Posterior cingulate gyrus (tissue), 11 donors: ENCODE measurements at regions not wholly inside any gene's neighbourhood (a gene's known extent, or its start where the extent isn't known, plus 50 kb on each side); places are given as distances from the start of the nearest gene placed in this dataset.

ENCODE experiments used
- DNase-seq, 10 donors: peaks; one replicate each; pipeline versions ENCODE4 v3.0.0 to v3.0.0-alpha.2; 2020 to 2021; ENCODE audit warnings: mixed read lengths in 3 of 10
- intact Hi-C: fragments of 100-400 bp; cut with DNase I; formaldehyde crosslinking; loops from one replicate; pipeline ENCODE4 v1.15.1; 2023

DNA sequence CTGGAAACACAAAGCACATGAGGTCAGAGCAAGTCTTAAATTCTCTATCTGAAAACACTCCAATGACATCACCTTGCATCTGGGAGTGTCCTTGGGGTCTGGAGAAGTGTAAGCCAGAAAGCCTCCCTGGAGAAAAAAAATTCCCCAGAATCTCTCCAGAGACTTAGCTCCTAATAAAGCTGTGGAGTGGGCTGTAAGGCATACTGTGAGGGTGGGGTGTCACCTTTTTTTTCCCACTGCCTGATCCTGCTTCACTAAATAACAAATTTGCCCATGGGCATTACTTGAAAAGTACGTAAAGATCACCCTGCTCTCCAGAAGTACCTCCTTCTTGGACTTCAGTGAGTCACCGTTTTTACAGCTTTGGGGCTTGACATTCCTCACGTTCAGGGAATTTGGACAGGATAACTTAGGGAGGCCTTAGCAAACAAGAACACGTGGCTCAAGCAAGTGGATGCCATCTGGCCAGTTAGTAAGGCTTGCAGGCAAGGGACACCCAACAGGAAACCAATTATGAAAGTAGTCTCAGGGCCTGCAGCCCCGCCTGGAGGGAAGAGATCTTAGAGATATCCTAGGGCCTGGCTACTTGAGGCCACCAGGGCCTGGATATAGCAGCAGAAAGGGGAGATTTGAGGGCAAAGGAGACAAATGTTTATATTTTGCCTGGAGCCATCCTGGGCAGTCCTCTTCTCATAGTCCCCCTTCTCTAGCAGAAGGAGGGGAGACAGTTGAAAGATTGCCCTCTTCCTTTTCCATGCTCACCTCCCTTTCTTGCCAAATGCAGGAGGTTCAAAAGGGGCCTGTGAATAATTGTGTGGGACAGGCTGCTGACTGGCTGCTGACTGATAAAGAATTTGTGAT lies 60.1 kb upstream of the PLAC1 start:
- no peak for DNase-seq
- intact Hi-C loops, result no loop called here

DNA sequence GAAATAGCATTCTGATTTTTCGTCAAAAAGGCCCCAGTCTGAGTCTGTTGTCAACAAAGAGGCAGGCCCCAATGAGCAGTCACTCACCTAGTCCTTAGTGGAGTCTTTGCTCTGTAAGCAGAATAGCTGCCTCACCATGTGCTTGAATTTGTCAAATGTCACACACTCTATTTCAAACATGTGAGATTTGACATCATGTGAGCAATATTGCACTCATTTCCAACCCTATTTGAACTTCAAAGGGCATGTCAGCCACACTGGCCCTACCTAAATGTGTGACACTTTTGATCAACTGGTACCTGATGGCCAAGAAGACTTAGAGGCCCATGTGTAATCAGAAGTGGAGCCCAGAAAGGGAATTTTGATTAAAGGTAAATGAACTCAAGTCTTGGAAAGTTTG lies 59.4 kb upstream of the PLAC1 start:
- no peak for DNase-seq
- intact Hi-C loops, result no loop called here

DNA sequence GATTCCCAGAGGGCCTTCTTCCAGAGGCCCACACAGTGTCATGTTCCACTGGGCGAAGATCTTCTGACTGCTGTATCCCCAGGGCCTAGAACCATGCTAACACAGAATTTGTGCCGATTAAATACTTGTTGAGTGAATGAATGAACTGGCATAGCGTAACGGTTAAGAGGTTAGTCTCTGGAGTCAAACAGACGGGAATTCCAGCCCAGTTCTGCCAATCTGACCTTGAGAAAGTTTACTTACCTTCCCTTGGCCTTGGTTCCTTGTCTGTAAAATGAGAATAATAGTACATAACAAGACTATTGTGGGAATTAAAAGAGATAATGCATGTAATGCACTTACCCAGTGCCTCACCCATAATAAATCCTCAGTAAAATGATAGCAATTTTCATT lies 58.3 kb upstream of the PLAC1 start:
- DNase-seq, result no peak
- intact Hi-C loops, result no loop called here

DNA sequence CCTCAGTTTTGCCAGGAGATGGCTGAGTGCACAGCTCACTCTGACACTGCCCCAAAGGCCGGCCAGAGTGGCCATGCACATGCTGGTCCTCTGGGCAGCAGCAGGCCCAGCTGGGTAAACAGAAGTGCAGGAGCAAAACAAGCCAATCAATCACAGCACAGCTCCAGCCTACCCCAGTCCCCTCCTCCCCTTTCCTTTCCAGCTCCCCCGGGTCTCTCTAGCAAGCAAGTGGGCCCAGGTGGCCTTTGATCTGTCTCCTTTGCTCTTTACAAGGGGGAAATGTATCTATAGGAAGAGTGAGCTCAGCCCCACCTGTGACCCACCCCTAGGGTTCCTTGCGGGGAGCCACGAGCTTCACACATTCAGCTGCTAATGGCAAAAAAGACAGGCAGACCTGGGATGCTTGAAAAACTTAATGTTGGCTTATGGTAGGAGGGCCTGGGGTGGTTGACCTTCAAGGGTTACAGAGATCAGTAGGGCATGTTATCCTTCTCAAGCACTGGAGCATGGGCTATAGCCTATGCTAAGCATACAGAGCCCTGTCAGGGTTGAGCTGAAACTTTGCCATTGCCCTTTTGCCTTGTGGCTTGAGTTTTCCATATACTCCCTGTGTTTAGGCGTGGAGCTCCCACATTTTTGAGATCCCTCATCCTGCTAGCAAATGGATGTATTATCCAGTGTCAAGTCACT lies 57.8 kb upstream of the PLAC1 start:
- intact Hi-C loops, result no loop called here
- no peak for DNase-seq

DNA sequence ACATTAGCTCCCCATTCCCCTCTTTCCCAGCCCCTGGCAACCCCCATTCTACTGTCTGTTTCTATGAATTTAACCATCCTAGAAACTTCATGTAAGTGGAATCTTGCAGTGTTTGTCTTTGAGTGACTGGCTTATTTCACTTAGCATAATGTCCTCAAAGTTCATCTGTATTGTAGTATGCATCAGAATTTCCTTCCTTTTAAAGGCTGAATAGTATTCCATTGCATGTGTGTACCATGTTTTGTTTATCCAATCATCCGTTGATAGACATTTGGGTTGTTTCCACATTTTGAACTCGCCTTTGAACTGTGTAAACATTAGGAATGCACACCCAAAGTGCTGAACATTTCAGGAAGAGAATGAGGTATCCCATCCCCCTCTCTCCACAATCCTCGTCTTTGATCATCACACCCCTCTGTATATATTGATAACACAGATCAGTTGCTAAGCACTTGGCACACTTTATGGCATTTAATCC lies 56.4 kb upstream of the PLAC1 start:
- no peak for DNase-seq
- intact Hi-C loops, result no loop called here

DNA sequence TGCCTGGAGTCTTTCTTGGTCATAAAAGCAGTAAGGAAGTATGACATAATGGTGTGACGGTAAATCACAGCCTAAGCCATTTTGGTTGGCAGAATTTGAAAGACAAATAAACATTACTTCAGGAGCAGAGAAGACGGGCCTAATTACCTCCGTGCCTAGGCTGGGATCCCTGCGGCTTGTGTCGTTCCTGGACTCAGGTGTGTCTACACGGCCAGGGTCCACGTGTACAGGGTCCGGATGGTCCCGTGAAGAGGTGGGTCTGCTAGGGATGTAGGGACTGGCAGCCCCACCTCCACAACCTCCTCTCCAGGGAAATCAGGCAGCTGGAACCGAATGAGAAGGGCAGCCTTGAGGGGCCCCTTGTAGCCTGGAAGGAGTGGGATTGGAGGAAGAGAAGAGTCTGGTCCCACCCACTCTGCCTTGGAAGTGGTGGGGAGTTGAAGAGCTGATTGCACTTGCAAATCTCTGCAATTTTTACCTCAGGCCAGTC lies 55.4 kb upstream of the PLAC1 start:
- DNase-seq, result peak in 1 of 10 donors; percentile 60
- intact Hi-C loops, result no loop called here

DNA sequence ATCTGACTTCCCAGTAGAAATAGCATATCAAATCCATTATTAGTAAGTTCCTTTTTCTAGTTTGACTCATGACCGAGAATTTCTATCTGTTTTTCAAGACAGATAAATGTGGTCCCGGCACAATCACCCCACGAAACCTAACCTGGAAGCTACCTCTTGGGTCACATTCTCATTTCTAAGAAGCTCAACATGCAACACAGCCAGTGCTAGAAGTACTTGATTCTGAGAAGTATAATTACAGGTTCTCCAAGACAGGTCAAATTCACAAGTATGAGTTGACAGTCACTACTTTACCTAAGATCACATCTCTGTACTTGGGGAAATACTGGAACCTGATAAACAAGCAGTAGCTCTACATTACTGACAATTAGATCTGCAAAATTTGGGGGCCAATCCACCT lies 54.0 kb upstream of the PLAC1 start:
- intact Hi-C loops, result no loop called here
- DNase-seq, result no peak

DNA sequence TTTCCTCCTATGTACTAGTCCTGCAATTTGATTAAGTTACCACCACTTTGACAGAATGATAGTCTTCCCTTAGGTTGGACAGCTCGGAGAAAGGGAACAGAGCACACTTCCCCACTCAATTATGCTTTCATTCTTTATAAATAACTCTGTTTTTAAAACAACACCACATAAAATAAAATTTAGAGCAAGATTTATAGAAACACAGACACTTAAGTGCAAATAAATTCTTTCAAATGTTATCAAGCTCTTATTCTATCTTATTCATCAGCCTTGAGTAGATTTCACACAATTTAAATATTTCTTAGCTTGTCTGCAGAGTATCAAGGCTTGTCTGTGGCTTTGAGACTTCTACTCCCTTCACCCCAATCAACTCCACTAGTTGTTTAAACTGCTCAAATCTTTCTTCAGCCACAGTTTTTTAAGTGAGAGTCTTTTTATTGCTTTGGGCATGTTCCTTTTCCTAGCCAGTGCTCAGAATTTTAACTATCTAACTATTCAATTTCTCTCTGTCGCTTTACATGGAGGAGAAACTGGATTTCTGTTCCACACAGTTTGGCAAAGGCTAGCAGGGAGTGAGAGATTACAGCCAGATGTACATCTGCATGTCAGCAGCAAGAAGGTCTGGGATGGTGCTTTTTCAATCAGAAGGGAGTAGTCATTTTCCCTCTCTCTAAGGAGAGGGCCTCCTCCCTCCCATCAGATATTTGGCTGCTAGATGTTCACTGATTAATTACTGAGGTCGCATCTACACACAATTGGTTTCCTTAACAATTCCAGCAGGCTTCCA lies 53.1 kb upstream of the PLAC1 start:
- intact Hi-C loops, result no loop called here
- DNase-seq, result no peak
